Body of pancreas (tissue), 4 donors: ENCODE measurements at regions not wholly inside any gene's neighbourhood (a gene's known extent, or its start where the extent isn't known, plus 50 kb on each side); places are given as distances from the start of the nearest gene placed in this dataset. TPM values are rescaled to one million over a fixed set of nuclear protein-coding genes. Genes with fewer than 3 reads are reported as not detected.

ENCODE experiments used
- ATAC-seq: fragments of 150-250 bp; one replicate; pipeline ENCODE4 v1.9.1; 2016
- DNase-seq, 4 donors: peaks; one replicate each; pipeline ENCODE4 v3.0.0-alpha.2; 2019
- H3K27ac ChIP-seq, 4 donors: fragments of 200-600 bp; sonication (generic); 1 replicate in 3 of 4; 2 replicates in 1 of 4; pipeline versions ENCODE4 v1.5.1 to v1.6.1; 2016 to 2019; ENCODE audit warnings: mild to moderate bottlenecking in 1 of 4, mixed read lengths in 1 of 4, moderate library complexity in 1 of 4
- H3K27me3 ChIP-seq, 2 donors: fragments of 200-600 bp; sonication (generic); one replicate each; pipeline ENCODE4 v1.6.0; 2016; ENCODE audit warnings: mild to moderate bottlenecking in 1 of 2
- H3K36me3 ChIP-seq, 2 donors: fragments of 200-600 bp; sonication (generic); replicated peaks in 1 of 2; 2 replicates each; pipeline ENCODE4 v1.5.1; 2016; ENCODE audit warnings: low read depth in 2 of 2; ENCODE audit not compliant: insufficient read depth in 1 of 2
- H3K4me1 ChIP-seq: fragments of 200-600 bp; sonication (generic); one replicate; pipeline ENCODE4 v1.6.0; 2016
- H3K4me3 ChIP-seq, 2 donors: fragments of 200-600 bp; sonication (generic); 1 replicate in 1 of 2; 2 replicates in 1 of 2; pipeline ENCODE4 v1.5.1; 2016 to 2019
- H3K9me3 ChIP-seq, 3 donors: fragments of 200-600 bp; sonication (generic); 1 replicate in 2 of 3; 2 replicates in 1 of 3; pipeline ENCODE4 v1.5.1; 2016
- POLR2A ChIP-seq, 3 donors: fragments of 450-650 bp; IDR thresholded peaks; one replicate each; pipeline ENCODE4 v1.6.1; 2016; ENCODE audit warnings: antibody characterized with exemption in 3 of 3, mild to moderate bottlenecking in 2 of 3
- WGBS, 2 donors: methylation state at CpG; one replicate each; pipeline ENCODE4 v1.1.5; 2017; 5-methylcytosine and 5-hydroxymethylcytosine counted together
- intact Hi-C: fragments of 100-400 bp; cut with DNase I; formaldehyde crosslinking; loops from one replicate; pipeline ENCODE4 v1.15.1; 2023
- small RNA-seq: library from RNA; depleted of rRNA; stranded (forward); fragments of <200 nt; gene quantifications from one replicate; pipeline ENCODE3, GENCODE V24; 2016
- TF ChIP-seq, protein P1 (sequence below), 7 experiments: fragments of 450-650 bp in 4 of 7; fragments of 200-600 bp in 3 of 7; sonication (generic) in 3 of 7; IDR thresholded peaks; one replicate each; pipeline ENCODE4 v1.5.1; 2016 to 2019; ENCODE audit warnings: antibody characterized with exemption in 7 of 7

GRCh38 chr20:50455656-50456451 lies 54.3 kb upstream of the PTPN1 start:
- Histone ChIP-seq H3K4me3 (no peak overlapping the region), H3K27me3 (no peaks in the 10 kb centered on the region), H3K27ac (peak overlapping the region in 1 of 4 donors; percentile 19), H3K4me1 (peaks cover 30% of the 10 kb centered on the region), H3K36me3 (no peaks in the 10 kb centered on the region), H3K9me3 (no peaks in the 10 kb centered on the region)
- 29 to 41% methylated on average over 12 to 19 of the region's 19 CpGs for WGBS, 2 donors
- intact Hi-C loops: no loop called here
- TF ChIP-seq, protein P1, sequence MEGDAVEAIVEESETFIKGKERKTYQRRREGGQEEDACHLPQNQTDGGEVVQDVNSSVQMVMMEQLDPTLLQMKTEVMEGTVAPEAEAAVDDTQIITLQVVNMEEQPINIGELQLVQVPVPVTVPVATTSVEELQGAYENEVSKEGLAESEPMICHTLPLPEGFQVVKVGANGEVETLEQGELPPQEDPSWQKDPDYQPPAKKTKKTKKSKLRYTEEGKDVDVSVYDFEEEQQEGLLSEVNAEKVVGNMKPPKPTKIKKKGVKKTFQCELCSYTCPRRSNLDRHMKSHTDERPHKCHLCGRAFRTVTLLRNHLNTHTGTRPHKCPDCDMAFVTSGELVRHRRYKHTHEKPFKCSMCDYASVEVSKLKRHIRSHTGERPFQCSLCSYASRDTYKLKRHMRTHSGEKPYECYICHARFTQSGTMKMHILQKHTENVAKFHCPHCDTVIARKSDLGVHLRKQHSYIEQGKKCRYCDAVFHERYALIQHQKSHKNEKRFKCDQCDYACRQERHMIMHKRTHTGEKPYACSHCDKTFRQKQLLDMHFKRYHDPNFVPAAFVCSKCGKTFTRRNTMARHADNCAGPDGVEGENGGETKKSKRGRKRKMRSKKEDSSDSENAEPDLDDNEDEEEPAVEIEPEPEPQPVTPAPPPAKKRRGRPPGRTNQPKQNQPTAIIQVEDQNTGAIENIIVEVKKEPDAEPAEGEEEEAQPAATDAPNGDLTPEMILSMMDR (IDR thresholded peaks at IDR 0.05): no peak
- TF ChIP-seq POLR2A (IDR thresholded peaks at IDR 0.05): no peak
- peak; percentile 37 to 60 (median 46) for DNase-seq
- ATAC-seq: peak; percentile 40

DNA sequence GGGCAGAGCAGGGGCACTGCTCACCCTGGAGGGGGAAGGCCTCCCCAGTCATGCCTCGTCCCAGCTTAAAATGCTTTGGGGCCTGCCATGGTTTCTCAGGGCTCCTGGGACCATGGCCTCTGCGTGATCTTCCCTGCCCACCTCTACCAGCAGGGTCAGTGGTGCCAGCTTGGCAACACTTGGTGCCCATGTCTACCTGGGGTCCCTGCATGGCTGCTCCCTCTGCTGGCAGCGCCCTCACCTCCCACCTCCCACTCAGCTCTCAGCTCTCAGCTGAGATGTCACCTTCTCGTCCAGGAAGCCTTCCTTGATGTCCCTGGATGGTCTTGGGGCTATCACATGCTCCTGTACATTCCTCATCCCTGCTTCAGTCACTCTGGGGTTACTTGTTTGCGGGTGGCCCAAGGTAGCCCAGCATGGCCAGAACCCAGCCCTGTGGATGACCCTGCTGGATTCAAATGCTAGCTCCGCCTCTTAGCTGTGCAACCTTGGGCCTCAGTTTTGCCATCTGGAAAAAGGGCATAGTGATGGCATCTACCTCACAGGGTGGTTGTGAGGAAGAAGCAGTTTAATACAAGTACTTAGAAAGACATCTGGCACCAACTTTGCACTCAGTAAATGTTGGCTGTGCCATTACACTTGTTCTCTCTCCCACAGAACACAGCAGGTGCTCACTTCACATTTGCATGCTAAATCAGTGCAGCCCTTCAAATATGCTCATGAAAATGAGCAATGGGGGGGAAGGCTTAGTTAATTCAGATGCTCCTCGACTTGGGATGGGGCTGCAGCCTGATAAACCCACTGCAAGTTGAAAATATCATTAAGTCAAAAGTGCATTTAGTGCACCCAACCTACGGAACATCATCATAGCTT lies 53.5 kb upstream of the PTPN1 start:
- peaks cover 28% of the 10 kb centered on the region for H3K4me1 ChIP-seq
- no peaks in the 10 kb centered on the region for H3K9me3 ChIP-seq
- intact Hi-C loops: no loop called here
- H3K27ac ChIP-seq: no peak overlapping the region
- peak in 1 of 4 donors; percentile 51 for DNase-seq
- H3K27me3 ChIP-seq: no peaks in the 10 kb centered on the region
- 83 to 84% methylated on average over 8 of the region's 8 CpGs for WGBS, 2 donors
- H3K4me3 ChIP-seq: no peak overlapping the region
- TF ChIP-seq, protein P1 (IDR thresholded peaks at IDR 0.05): peak in 3 of 7 experiments; percentile 16 to 30 (median 22)
- no peak for TF ChIP-seq POLR2A (IDR thresholded peaks at IDR 0.05)
- no peaks in the 10 kb centered on the region for H3K36me3 ChIP-seq
- ATAC-seq: no peak

DNA sequence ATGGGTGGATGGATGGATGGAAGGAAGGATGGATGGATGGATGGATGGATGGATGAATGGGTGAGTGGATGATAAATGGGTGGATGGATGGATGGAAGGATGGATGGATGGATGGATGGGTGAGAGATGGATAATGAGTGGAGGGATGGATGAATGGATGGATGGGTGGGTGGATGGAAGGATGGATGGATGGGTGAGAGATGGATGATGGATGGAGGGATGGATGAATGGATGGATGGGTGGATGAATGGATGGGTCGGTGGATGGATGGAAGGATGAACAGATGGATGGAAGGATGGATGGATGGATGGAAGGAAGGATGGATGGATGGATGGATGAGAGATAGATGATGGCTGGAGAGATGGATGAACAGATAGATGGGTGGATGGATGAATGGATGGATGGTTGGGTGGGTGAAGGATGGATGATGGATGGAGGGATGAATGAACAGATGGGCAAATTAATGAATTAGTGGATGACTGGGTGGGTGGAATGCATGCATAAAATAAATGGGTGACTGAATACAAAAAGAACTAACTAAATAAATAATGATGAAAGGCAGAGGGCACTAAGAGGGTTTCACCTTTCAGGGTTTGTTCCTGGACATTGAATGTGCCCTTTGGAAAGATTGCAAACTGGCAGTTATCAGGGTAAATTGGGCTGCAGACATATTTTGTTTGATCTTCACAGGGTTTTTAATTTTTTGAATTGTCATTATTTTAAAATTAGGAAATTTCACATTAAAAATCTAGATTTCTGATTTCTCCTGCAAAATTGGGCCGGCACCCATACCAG lies 50.9 kb upstream of the PTPN1 start:
- no peaks in the 10 kb centered on the region for H3K27me3 ChIP-seq
- intact Hi-C loops: no loop called here
- TF ChIP-seq, protein P1 (IDR thresholded peaks at IDR 0.05): no peak
- TF ChIP-seq POLR2A (IDR thresholded peaks at IDR 0.05): no peak
- H3K9me3 ChIP-seq: no peaks in the 10 kb centered on the region
- ATAC-seq (no peak), DNase-seq (no peak)
- 86 to 94% methylated on average over 2 of the region's 2 CpGs for WGBS, 2 donors
- no peaks in the 10 kb centered on the region for H3K36me3 ChIP-seq
- H3K4me1 ChIP-seq: peaks cover 34% of the 10 kb centered on the region
- no peak overlapping the region for H3K27ac ChIP-seq
- H3K4me3 ChIP-seq: no peak overlapping the region

- DNase-seq (no peak), ATAC-seq (no peak)
- H3K27me3 ChIP-seq: no peaks in the 10 kb centered on the region
- H3K36me3 ChIP-seq: no peaks in the 10 kb centered on the region
- intact Hi-C loops: loop anchor here (5.0 kb wide), 1 partner anchor 273 kb away; no protein-coding TSS in a partner anchor
- H3K4me1 ChIP-seq: peaks cover 33% of the 10 kb centered on the region
- H3K9me3 ChIP-seq: no peaks in the 10 kb centered on the region
- WGBS, 2 donors: 49 to 83% methylated on average over 3 to 9 of the region's 9 CpGs
- H3K4me3 ChIP-seq: no peak overlapping the region
- H3K27ac ChIP-seq: peak overlapping the region; percentile 10 to 81 (median 52)
- TF ChIP-seq, protein P1 (IDR thresholded peaks at IDR 0.05): no peak
- no peak for TF ChIP-seq POLR2A (IDR thresholded peaks at IDR 0.05)
Measured at GRCh38 chr20:50460115-50460607, 50.0 kb upstream of the PTPN1 start.

Small RNA genes in the stretch of these regions (small RNA-seq; reads per million reads assigned to genes)
- not detected for gene RN7SL636P
